Ammon's horn (tissue), 1 donor: ENCODE measurements at regions not wholly inside any gene's neighbourhood (a gene's known extent, or its start where the extent isn't known, plus 50 kb on each side); places are given as distances from the start of the nearest gene placed in this dataset.
"Not testable (repeated sequence)": the region's sequence is repeated elsewhere in the genome, so short reads cannot be mapped to it uniquely, and the experiment has no call there.

Experiments used
- DNase-seq: peaks from one replicate; pipeline ENCODE4 v3.0.0-alpha.2; 2016; ENCODE audit warnings: low spot score

DNA sequence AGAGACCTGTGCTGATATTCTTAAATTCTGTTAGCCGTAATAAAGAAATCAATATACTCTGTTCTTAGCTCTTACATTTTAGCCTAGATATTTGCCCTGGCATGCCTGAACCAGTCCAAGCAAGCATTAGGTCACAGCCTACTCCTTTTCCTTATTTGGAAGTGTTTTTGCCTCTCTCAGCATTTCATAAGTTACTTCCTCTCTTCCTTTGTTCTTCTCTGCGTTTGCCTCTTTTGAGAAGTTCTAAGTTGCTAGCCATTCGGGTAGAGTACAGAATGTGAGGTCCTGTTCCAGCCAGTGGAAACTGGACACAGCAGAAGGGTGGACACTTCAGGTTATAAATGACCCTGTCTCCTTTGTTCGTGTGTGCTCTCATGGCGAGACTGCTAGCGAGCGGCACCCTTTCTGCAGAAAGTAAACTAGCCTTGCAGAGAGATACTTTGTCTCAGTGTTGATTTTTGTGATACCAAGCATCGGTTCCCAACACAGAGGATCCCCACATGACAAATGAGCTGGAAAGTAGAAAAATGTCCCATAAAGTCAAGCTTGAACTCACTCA, 75.0 kb upstream of the FAM153A start:
- not testable (repeated sequence) for DNase-seq

DNA sequence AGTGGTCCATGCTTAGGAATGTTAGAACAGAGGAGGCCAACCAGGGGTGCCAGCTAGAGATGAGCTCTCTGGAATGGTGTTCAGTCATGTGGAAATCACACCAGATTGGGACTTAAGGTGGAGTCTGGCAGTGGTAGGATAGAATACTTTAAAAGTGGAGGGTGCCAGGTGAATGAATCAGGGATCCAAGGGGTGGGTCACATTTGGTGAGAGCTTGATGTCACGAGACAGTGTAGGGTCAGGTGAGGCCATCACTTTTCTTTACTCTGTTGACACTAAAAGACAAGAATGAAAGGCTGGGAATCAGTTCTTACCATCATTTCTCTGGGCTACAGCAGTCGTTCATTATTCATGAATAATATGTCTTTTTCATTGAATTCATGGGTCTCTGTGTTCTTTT, 73.8 kb upstream of the FAM153A start:
- DNase-seq: not testable (repeated sequence)

DNA sequence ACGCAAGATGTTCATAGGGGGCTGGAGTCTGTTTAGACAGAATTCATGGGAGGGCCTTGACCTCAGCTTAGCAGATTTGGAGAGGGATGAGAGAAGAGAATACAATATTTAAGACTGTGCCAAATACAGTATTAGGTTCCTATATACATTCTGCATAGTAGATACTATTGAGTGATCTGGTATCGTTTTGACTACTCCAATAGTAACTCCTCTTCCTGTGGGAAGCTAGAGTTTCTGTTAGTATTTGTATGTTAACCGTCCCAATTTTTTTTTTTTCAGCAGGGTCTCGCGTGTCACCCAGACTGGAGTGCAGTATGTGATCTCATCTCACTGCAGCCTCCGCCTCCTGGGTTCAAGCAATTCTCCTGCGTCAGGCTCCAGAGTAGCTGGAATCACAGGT, 65.2 kb upstream of the FAM153A start:
- not testable (repeated sequence) for DNase-seq

DNA sequence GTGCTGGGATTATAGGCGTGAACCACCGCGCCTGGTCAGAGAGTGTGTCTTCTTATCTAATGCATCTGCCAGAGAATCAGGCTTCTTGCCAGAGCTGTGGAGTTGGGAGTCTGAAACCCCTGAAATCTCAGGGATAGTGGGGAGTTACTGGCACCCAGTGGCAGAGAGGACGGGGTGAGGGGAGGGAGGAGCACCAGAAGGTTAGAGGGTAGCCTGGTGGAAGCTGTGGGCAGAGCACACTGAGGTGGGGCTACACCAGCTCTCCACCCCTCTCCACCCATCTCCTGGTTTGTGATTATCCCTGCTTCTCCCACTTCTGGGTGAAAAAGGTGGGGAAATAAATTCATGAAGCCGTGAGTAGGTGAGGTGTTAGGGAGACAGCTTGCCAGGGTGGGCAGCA, 63.9 kb upstream of the FAM153A start:
- DNase-seq: not testable (repeated sequence)

DNA sequence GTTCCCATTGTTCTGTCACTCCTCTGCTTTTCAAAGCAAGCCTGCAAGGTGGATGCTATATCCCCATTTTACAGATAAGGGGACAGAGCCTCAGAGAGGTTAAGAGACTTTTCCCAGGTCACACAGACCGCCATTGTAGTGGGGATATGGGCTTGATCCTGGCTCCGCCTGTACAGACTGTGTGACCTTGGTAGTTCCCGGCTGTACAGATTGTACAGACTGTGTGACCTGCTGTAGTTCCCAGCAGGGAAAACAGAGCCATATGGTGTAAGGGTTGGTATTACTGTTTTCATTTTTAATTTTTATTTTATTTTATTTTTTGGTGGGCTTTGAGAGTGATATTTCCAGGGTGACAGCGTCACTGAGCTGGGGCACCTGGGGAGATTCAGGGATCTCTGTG, 63.2 kb upstream of the FAM153A start:
- not testable (repeated sequence) for DNase-seq

DNA sequence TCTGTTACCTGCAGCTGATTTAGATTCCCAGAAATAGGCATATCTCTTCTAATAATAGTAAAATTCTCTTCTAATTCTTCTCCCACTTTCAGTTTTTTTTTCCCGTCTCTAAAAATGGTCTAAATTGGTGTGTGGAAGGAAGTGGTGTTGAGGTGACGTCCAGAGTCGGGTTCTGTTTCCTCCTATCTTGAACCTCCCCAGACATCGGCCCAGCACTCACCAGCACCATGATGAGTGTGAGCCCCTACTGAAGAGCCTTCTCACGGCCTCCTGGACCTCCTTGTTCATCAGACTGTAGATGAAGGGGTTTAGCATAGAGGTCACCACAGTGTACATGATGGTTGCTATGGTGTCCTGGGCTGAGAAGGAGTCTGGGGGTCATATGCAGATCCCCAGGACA, 53.5 kb upstream of the FAM153A start:
- not testable (repeated sequence) for DNase-seq
